Activated T-helper 1 cell treated with anti-CD3 and anti-CD28 coated beads, Interleukin-12 subunit alpha, Interleukin-12 subunit beta, Interleukin-2, Interleukin-4 antibody, amounts not matched to agents 30 ng/mL and 10 ng/mL and 1 ng/mL, durations not matched to agents 14 hours and 24 hours and 36 hours (primary cell): ENCODE measurements at regions not wholly inside any gene's neighbourhood (a gene's known extent, or its start where the extent isn't known, plus 50 kb on each side); places are given as distances from the start of the nearest gene placed in this dataset.

ENCODE experiments used
- DNase-seq: peaks from one replicate; pipeline ENCODE4 v3.0.0; 2021; ENCODE audit warnings: low spot score
- H3K27ac Mint-ChIP-seq: one replicate; pipeline ENCODE4 v1.8.0; 2021; ENCODE audit warnings: mild to moderate bottlenecking, mixed read lengths
- H3K27me3 Mint-ChIP-seq: one replicate; pipeline ENCODE4 v1.8.0; 2022; ENCODE audit warnings: mild to moderate bottlenecking, moderate library complexity, mixed read lengths; ENCODE audit not compliant: insufficient read depth
- H3K36me3 Mint-ChIP-seq: one replicate; pipeline ENCODE4 v1.8.0; 2021; ENCODE audit warnings: low read depth, mixed read lengths
- H3K4me1 Mint-ChIP-seq: one replicate; pipeline ENCODE4 v1.8.0; 2021; ENCODE audit warnings: low read depth, mixed read lengths
- H3K4me3 Mint-ChIP-seq: one replicate; pipeline ENCODE4 v1.8.0; 2021; ENCODE audit warnings: mild to moderate bottlenecking, moderate library complexity, mixed read lengths
- H3K9me3 Mint-ChIP-seq: one replicate; pipeline ENCODE4 v1.8.0; 2021; ENCODE audit warnings: mixed read lengths
- intact Hi-C: fragments of 100-400 bp; cut with micrococcal nuclease; formaldehyde crosslinking; loops from one replicate; pipeline ENCODE4 v1.15.1; 2024

DNA sequence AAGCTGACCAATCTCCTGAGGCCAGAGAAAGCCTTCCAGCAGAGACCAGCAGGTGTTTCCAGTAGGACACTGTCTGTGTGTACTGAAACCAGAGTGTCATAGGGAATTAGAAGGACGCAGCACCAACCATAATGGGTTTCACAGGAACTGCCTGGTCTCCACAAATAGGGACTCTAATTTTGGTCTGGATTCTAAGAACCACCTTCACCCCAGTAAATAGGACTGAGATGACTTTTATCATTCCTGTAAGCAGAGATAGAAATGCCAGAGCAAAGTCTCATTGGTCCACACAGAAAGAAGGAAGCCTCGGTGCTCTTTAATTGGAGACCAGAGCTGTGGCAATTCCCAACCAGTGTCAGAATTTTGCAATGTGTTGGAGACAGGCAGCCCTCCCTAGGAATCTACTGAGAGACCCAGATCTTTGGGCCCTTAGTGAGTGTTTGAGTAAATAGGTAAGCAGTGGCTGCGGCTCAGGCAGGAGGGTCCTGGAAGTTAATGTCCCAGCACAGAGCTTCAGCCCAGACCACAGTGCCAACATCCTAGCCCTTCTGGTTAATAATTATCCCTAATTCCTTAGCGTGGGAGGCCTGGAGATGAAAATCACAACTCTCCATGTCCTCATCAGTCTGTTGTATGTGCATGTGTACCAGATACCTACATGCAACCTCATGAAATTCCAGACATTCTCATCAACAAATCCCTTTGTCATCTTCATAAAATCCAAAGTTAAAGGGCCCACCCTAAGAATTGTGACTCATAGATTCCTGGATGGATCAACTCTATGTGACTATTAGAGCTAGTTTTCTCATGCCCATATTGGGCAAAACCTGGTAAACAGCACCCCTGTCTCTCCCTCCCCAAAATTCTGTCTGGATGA, 81.2 kb downstream of the UNC5CL start:
- Mint-ChIP-seq H3K4me3 (no peak overlapping the region), H3K27me3 (peaks cover 9% of the 10 kb centered on the region), H3K27ac (no peak overlapping the region), H3K36me3 (no peaks in the 10 kb centered on the region), H3K4me1 (peaks cover 18% of the 10 kb centered on the region), H3K9me3 (peaks cover 3% of the 10 kb centered on the region)
- intact Hi-C loops, result no loop called here
- DNase-seq, result no peak

DNA sequence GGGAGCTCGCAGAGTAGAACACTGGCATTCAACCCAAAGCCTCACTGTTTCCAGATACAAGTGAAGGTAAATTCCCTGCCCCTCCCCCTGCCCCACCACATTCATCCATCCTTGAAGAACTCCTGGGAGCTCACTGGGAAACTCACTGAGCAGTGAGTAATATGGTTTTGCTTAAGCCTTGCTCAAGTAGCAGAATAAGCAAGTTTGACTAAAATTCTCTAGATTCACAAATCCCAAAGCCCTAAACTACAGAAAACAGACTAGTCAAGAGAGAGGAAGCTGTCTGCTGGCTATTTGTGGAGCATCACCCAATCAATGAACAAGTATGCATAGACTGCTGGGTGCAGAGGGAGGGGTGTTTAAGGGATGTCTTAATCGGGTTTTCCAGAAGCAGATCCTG, 82.1 kb downstream of the UNC5CL start:
- peaks cover under 1% of the 10 kb centered on the region for H3K9me3 Mint-ChIP-seq
- H3K4me3 Mint-ChIP-seq, result no peak overlapping the region
- no peak overlapping the region for H3K27ac Mint-ChIP-seq
- no peaks in the 10 kb centered on the region for H3K36me3 Mint-ChIP-seq
- peaks cover 9% of the 10 kb centered on the region for H3K27me3 Mint-ChIP-seq
- no peak for DNase-seq
- peaks cover 9% of the 10 kb centered on the region for H3K4me1 Mint-ChIP-seq
- intact Hi-C loops, result no loop called here

DNA sequence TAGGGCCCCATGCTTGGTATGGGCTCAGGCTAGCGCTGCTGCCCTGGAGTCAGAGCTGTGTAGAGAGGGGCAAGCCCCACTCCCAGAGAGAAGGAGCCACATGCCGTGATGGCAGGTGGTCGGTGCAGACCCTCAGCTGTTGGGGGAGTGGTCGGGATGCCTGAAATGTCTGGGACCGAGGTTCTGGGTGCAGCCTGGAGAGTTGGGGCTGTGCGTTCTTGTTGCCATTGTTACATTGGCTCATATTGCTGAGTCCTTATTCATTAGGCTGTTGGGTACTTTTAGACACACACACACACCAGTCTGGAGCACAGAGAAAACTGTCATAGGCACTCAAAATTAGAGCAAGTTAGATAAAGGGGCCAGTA, 83.9 kb downstream of the UNC5CL start:
- H3K27me3 Mint-ChIP-seq, result peaks cover 15% of the 10 kb centered on the region
- H3K36me3 Mint-ChIP-seq, result no peaks in the 10 kb centered on the region
- no peak for DNase-seq
- no peaks in the 10 kb centered on the region for H3K9me3 Mint-ChIP-seq
- H3K4me3 Mint-ChIP-seq, result no peak overlapping the region
- no peaks in the 10 kb centered on the region for H3K4me1 Mint-ChIP-seq
- no peak overlapping the region for H3K27ac Mint-ChIP-seq
- intact Hi-C loops, result no loop called here

DNA sequence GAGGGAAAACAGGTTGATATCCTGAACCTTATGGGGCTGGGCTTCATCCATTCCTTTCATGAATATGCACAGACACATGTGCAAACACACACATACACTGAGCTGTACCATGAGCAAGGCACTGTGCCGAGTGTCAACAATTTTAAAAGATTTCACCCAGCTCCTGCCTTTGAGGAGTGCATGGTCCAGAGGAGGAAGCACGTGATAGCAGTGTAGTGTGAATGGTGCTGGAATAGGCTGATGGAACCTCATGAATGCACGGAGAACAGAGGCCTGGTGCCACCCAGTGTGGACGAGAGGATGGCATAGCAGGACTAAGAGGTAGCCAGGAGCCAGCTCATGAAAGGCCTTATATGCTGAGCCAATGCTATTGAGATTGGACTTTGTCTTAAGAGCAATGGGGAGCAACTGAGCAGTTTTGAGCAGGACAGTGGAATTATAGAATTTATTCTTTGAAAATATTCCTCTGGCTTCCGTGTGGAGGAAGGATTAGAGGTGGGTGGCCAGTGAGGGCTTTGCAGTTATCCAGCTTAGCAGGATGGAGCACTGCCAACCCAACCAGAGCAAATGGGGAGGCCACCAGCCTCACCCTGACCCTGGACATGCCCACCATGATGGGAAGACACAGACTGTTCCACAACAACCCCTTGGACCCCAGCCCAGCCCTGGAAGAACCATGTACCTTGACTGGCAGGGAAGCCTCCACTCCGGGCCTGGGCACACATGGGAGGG, 84.4 kb downstream of the UNC5CL start:
- no peaks in the 10 kb centered on the region for H3K36me3 Mint-ChIP-seq
- peaks cover 15% of the 10 kb centered on the region for H3K27me3 Mint-ChIP-seq
- no peaks in the 10 kb centered on the region for H3K9me3 Mint-ChIP-seq
- H3K4me3 Mint-ChIP-seq, result no peak overlapping the region
- H3K4me1 Mint-ChIP-seq, result no peaks in the 10 kb centered on the region
- DNase-seq, result no peak
- intact Hi-C loops, result no loop called here
- no peak overlapping the region for H3K27ac Mint-ChIP-seq

DNA sequence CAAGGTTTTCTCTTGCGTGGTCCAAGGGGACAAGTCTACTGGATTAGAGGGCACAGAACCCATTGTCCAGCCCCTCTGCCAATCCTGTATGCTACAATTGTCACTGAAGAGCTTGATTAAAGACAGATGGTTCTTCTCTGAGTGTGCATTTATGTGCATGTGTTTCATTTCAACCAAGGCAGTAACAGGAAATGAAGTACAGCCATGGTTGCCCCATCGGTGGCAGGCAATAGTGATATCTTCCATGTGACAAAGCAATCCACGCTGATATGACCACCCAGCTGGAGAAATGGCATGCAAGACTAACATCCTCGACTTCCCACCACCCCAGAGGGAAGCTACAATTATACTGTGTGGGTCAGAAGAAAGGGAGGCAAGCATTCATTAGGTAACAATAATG, 85.5 kb downstream of the UNC5CL start:
- Mint-ChIP-seq H3K36me3 (no peaks in the 10 kb centered on the region), H3K27ac (no peak overlapping the region), H3K4me1 (no peaks in the 10 kb centered on the region), H3K4me3 (no peak overlapping the region), H3K9me3 (no peaks in the 10 kb centered on the region), H3K27me3 (peaks cover 15% of the 10 kb centered on the region)
- no peak for DNase-seq
- intact Hi-C loops, result no loop called here

DNA sequence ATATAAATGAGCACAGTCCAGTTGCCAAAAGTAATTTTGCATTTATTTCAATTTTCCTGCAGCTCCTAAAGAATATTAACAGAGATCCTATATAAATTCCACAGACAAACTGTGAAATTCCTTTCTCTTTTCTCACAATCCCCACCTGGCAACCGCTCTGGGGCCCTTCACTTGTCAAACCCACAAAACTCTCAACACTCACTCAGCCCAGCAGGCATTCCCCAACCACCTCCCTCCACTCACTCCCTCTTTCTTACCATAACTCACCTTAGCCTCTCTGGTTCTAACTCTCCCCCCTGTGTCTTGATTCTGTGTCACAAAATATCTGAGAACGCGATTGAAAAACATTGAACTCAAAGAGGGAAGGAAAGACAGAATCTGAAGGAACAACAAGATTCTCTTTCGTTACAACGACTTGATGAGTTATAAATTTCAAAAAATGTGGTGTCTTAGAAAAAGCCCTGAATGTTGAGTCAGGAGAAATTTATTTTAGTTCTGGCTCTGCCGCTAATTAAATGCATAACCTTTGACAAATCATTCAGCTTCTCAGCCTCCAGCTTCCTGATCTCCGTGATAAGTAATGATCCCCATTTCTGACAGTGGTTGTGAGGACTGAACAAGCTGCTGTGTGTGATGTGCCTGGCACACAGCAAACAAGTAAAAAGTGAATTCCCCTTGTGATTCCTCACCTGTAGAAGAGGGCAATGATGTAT, 87.9 kb downstream of the UNC5CL start:
- intact Hi-C loops, result no loop called here
- Mint-ChIP-seq H3K4me3 (no peak overlapping the region), H3K27ac (no peak overlapping the region), H3K9me3 (no peaks in the 10 kb centered on the region), H3K27me3 (peaks cover 12% of the 10 kb centered on the region), H3K4me1 (no peaks in the 10 kb centered on the region), H3K36me3 (no peaks in the 10 kb centered on the region)
- DNase-seq, result no peak

DNA sequence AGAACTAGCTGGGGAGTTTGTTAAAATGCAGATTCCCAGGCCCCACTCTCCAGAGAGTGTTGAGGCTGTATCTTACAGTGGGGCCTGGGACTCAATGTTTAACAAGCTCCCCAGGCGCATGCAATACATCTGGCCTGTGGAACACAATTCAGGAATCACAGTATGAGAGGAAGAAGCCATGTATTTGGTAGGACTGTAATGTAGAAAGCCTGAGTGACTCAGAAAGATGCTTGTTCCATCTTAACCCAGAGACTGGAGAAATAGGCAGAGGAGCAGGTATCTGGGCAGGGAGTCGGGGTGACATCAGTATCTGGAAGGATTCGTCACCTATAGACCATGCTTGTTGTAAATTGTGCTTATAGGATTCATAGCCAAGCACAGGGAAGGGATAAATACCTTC, 90.5 kb downstream of the UNC5CL start:
- H3K36me3 Mint-ChIP-seq, result no peaks in the 10 kb centered on the region
- intact Hi-C loops, result no loop called here
- H3K9me3 Mint-ChIP-seq, result no peaks in the 10 kb centered on the region
- H3K4me1 Mint-ChIP-seq, result no peaks in the 10 kb centered on the region
- H3K4me3 Mint-ChIP-seq, result no peak overlapping the region
- H3K27ac Mint-ChIP-seq, result no peak overlapping the region
- no peak for DNase-seq
- peaks cover 13% of the 10 kb centered on the region for H3K27me3 Mint-ChIP-seq

DNA sequence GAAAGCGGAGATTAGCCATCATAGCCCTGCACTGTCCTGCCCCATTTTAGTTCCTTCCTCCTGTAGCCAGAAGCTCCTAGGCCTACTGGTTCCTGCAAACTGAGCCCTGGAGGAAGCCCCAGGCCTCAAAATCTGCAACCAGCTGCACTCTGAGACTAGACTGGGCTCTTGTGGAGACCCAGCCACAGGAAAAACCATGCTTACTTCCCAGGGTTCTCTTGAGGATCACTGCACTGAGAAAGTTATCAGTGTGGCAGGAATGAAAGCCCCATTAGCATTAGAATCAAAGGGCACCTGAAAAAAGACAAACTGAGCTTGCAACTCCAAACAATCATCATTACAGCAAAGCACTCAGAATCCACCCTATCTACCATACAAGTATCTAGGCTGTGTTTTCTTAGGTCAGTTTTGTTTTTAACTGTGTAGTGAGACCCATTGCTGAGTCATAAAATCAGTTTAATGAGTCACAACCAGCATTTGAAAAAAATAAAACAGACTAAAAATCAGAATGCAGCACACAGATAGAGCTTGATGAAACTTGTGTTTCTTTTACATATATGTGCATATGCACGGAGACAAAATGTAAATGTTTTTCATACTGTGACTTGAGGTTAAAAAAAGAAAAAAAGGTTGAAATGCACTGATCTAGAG, 91.0 kb downstream of the UNC5CL start:
- Mint-ChIP-seq H3K9me3 (no peaks in the 10 kb centered on the region), H3K4me3 (no peak overlapping the region), H3K27ac (no peak overlapping the region), H3K36me3 (no peaks in the 10 kb centered on the region), H3K27me3 (peaks cover 11% of the 10 kb centered on the region), H3K4me1 (no peaks in the 10 kb centered on the region)
- intact Hi-C loops, result no loop called here
- no peak for DNase-seq

DNA sequence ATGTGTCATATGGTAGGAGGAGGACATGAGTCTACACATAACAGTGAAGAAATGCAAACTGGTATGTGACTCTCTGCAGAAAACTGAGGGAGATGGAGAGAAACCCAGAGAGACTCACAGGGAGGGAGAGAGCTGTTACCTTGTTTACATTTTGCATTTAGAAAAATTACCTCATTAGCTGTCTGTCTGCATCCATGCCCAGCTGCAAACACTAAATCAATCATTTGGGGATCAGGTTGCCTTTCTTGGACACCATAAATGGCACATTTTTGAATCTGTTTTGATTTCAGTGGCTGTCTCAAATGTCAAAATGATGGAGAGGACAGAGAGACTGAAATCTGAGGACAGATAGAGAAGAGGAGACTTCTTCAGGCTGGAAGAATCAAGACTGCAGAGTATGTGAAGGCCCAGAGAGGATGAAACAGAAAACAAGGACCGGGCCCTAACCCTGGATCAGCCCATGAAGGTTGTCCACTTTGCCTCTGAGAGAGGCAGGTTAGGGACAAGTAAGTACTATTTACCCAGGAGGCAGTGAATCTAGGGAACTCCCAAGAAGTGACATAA, 92.2 kb downstream of the UNC5CL start:
- H3K4me3 Mint-ChIP-seq, result no peak overlapping the region
- DNase-seq, result no peak
- intact Hi-C loops, result no loop called here
- no peak overlapping the region for H3K27ac Mint-ChIP-seq
- peaks cover 14% of the 10 kb centered on the region for H3K27me3 Mint-ChIP-seq
- no peaks in the 10 kb centered on the region for H3K9me3 Mint-ChIP-seq
- no peaks in the 10 kb centered on the region for H3K4me1 Mint-ChIP-seq
- no peaks in the 10 kb centered on the region for H3K36me3 Mint-ChIP-seq

DNA sequence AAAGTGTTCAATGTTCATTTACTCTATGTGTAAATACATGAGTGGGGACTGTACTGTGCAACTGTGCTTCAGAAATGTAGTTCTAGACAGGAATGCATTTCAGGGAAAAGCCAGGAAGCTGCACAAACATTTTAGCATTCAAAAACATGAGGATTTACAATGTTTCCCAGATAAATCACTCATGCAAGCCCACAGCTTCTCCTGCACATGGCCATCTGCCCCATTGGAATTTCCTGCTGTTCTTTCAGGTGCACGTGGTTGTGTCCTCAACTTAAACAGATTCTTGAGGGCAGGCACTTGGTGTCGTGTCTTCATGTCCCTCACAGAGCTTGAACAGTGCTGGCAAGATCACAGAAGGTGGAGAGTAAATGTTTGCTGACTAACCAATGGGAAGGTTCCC, 101.5 kb downstream of the UNC5CL start:
- no peaks in the 10 kb centered on the region for H3K36me3 Mint-ChIP-seq
- no peak overlapping the region for H3K27ac Mint-ChIP-seq
- H3K9me3 Mint-ChIP-seq, result no peaks in the 10 kb centered on the region
- no peaks in the 10 kb centered on the region for H3K4me1 Mint-ChIP-seq
- intact Hi-C loops, result no loop called here
- H3K4me3 Mint-ChIP-seq, result no peak overlapping the region
- H3K27me3 Mint-ChIP-seq, result peaks cover 14% of the 10 kb centered on the region
- DNase-seq, result no peak

DNA sequence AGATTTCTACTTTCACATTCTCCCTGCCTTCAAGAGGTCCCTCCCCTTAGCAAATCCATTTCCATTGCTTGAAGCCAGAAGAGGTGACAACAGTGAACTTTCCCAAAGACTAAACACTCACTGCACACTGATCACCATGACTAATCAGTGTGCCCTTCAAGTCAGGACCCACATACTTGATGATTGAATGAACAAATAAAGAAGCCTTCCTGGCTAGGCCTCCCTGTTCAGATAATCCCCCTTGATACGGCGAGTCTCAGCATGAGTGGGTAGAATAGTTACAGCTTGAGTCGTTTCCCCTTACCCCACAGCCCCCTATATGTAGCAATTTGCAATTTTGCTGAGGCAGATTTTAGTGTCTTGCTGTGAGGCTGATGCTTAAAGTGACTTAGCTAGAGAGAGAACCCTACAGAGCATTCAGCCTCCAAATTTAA, 102.2 kb downstream of the UNC5CL start:
- intact Hi-C loops, result no loop called here
- Mint-ChIP-seq H3K27me3 (peaks cover 12% of the 10 kb centered on the region), H3K27ac (no peak overlapping the region), H3K4me1 (no peaks in the 10 kb centered on the region), H3K9me3 (no peaks in the 10 kb centered on the region), H3K36me3 (no peaks in the 10 kb centered on the region), H3K4me3 (no peak overlapping the region)
- DNase-seq, result no peak

DNA sequence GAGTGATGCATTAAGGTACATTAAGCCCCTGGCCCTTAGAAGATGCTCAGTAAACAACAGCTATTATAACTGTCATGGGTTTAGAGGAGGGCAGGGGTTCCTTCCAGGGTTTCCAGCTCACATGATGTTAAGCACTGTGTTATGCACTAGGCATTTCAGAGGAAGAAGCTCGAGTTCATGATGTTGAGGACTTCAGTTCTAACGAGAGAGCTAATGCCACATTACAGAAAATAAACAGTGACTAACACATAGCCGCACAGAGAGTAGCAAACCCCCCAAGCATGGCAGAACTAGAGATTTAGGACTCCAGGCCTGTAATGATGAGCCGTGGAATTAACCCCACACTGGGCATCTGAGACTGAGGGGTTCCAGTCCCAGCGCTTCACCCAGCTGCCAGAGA, 105.2 kb downstream of the UNC5CL start:
- Mint-ChIP-seq H3K27ac (no peak overlapping the region), H3K9me3 (no peaks in the 10 kb centered on the region), H3K4me3 (no peak overlapping the region), H3K4me1 (no peaks in the 10 kb centered on the region), H3K27me3 (peaks cover 5% of the 10 kb centered on the region), H3K36me3 (no peaks in the 10 kb centered on the region)
- no peak for DNase-seq
- intact Hi-C loops, result no loop called here
